Trophoblast cell (in vitro differentiated cells and primary cell): ENCODE measurements at regions not wholly inside any gene's neighbourhood (a gene's known extent, or its start where the extent isn't known, plus 50 kb on each side); places are given as distances from the start of the nearest gene placed in this dataset.
"Not testable (repeated sequence)": the region's sequence is repeated elsewhere in the genome, so short reads cannot be mapped to it uniquely, and the experiment has no call there.

ENCODE experiments used
- DNase-seq, 2 donors: peaks; one replicate each; pipeline ENCODE4 v3.0.0-alpha.2; 2016
- H2AFZ ChIP-seq: 2 replicates; pipeline ENCODE4 v1.6.1; 2013; ENCODE audit warnings: low read length, moderate library complexity, mild to moderate bottlenecking; ENCODE audit not compliant: insufficient read depth, poor library complexity
- H2AK5ac ChIP-seq: 2 replicates; pipeline ENCODE4 v1.6.1; 2013; ENCODE audit warnings: mild to moderate bottlenecking, low read length
- H2BK120ac ChIP-seq: 2 replicates; pipeline ENCODE4 v1.6.1; 2013; ENCODE audit warnings: low read length, mild to moderate bottlenecking, moderate library complexity; ENCODE audit not compliant: insufficient read depth, poor library complexity
- H2BK12ac ChIP-seq: 2 replicates; pipeline ENCODE4 v1.6.1; 2013; ENCODE audit warnings: mild to moderate bottlenecking, low read length, moderate library complexity
- H2BK5ac ChIP-seq: 2 replicates; pipeline ENCODE4 v1.6.1; 2013; ENCODE audit warnings: low read length, low read depth, moderate library complexity, mild to moderate bottlenecking; ENCODE audit not compliant: poor library complexity
- H3K14ac ChIP-seq: 2 replicates; pipeline ENCODE4 v1.6.1; 2013; ENCODE audit warnings: mild to moderate bottlenecking, low read length
- H3K18ac ChIP-seq: 2 replicates; pipeline ENCODE4 v1.6.1; 2013; ENCODE audit warnings: mild to moderate bottlenecking, low read length
- H3K23ac ChIP-seq: 2 replicates; pipeline ENCODE4 v1.6.1; 2013; ENCODE audit warnings: low read length
- H3K27ac ChIP-seq: 2 replicates; pipeline ENCODE4 v1.5.1; 2013; ENCODE audit warnings: low read depth, mild to moderate bottlenecking, inconsistent platforms, low read length, moderate library complexity
- H3K27me3 ChIP-seq: 2 replicates; pipeline ENCODE4 v1.6.1; 2013; ENCODE audit warnings: inconsistent platforms, mild to moderate bottlenecking, low read length, moderate library complexity; ENCODE audit not compliant: insufficient read depth
- H3K36me3 ChIP-seq, 2 experiments: 1 replicate in 1 of 2; 2 replicates in 1 of 2; pipeline ENCODE4 v1.6.1; 2013; ENCODE audit warnings: low read length in 2 of 2, mild to moderate bottlenecking in 2 of 2, moderate library complexity in 1 of 2; ENCODE audit not compliant: insufficient read depth in 2 of 2, control insufficient read depth in 1 of 2
- H3K4ac ChIP-seq: 2 replicates; pipeline ENCODE4 v1.6.1; 2013; ENCODE audit warnings: low read depth, mild to moderate bottlenecking, low read length, moderate library complexity
- H3K4me1 ChIP-seq, 2 experiments: 1 replicate in 1 of 2; 2 replicates in 1 of 2; pipeline ENCODE4 v1.6.1; 2013; ENCODE audit warnings: low read length in 2 of 2, mild to moderate bottlenecking in 2 of 2, moderate library complexity in 1 of 2; ENCODE audit not compliant: insufficient read depth in 2 of 2, control insufficient read depth in 1 of 2
- H3K4me2 ChIP-seq: 2 replicates; pipeline ENCODE4 v1.6.1; 2013; ENCODE audit warnings: inconsistent platforms, mild to moderate bottlenecking, low read length, moderate library complexity
- H3K4me3 ChIP-seq: 2 replicates; pipeline ENCODE4 v1.5.1; 2013; ENCODE audit warnings: mild to moderate bottlenecking, low read depth, low read length, inconsistent platforms
- H3K79me1 ChIP-seq: one replicate; pipeline ENCODE4 v1.6.1; 2013; ENCODE audit warnings: low read length
- H3K79me2 ChIP-seq: 2 replicates; pipeline ENCODE4 v1.6.1; 2013; ENCODE audit warnings: low read length, mild to moderate bottlenecking; ENCODE audit not compliant: control insufficient read depth, insufficient read depth, poor library complexity
- H3K9ac ChIP-seq: 2 replicates; pipeline ENCODE4 v1.6.1; 2013; ENCODE audit warnings: mild to moderate bottlenecking, low read length
- H3K9me3 ChIP-seq: 2 replicates; pipeline ENCODE4 v1.6.1; 2013; ENCODE audit warnings: low read depth, mild to moderate bottlenecking, control low read depth, inconsistent platforms, low read length; ENCODE audit not compliant: insufficient read depth
- H4K12ac ChIP-seq: 2 replicates; pipeline ENCODE4 v1.6.1; 2013; ENCODE audit warnings: low read depth, mild to moderate bottlenecking, low read length, moderate library complexity
- H4K8ac ChIP-seq: 2 replicates; pipeline ENCODE4 v1.6.1; 2013; ENCODE audit warnings: low read depth, mild to moderate bottlenecking, low read length, moderate library complexity
- H4K91ac ChIP-seq: one replicate; pipeline ENCODE4 v1.6.1; 2013; ENCODE audit warnings: low read depth, mild to moderate bottlenecking, low read length, moderate library complexity
- WGBS: extraction: QIAGEN DNeasy Blood & Tissue Kit; methylation state at CpG from one replicate; pipeline ENCODE4 v1.1.7; 2013; ENCODE audit warnings: missing lambda C conversion rate; ENCODE audit not compliant: insufficient read length, insufficient coverage; ENCODE audit errors: extremely low coverage; 5-methylcytosine and 5-hydroxymethylcytosine counted together

- WGBS = no CpG with 5 or more reads among the region's 2 CpGs
- not testable (repeated sequence) for H3K27ac ChIP-seq, H3K23ac ChIP-seq, H3K4me1 ChIP-seq, H2BK12ac ChIP-seq, H2BK5ac ChIP-seq, H3K18ac ChIP-seq, DNase-seq, H3K79me1 ChIP-seq, H4K12ac ChIP-seq, H2AK5ac ChIP-seq, H3K4ac ChIP-seq, H3K4me2 ChIP-seq, H3K14ac ChIP-seq, H4K8ac ChIP-seq, H4K91ac ChIP-seq, H3K79me2 ChIP-seq, H3K4me3 ChIP-seq, H3K36me3 ChIP-seq, H3K9me3 ChIP-seq, H3K9ac ChIP-seq, H3K27me3 ChIP-seq, H2BK120ac ChIP-seq, H2AFZ ChIP-seq
Measured at GRCh38 chr5:21521157-21521556, 1332.0 kb downstream of the CDH12 start.

- H2BK5ac ChIP-seq, H4K91ac ChIP-seq: not testable (repeated sequence)
Measured at GRCh38 chr5:21496926-21497325, 1356.2 kb downstream of the CDH12 start.

GRCh38 chr5:21496056-21496455 is 1357.1 kb downstream of the CDH12 start:
- not testable (repeated sequence) for H2BK5ac ChIP-seq, H2BK120ac ChIP-seq, H3K9ac ChIP-seq, H3K9me3 ChIP-seq, H4K91ac ChIP-seq, H3K23ac ChIP-seq, H3K79me1 ChIP-seq, H3K36me3 ChIP-seq, H3K27ac ChIP-seq, H4K12ac ChIP-seq, H3K18ac ChIP-seq, H3K14ac ChIP-seq, H4K8ac ChIP-seq, H3K79me2 ChIP-seq, H3K27me3 ChIP-seq, H2AFZ ChIP-seq, H2BK12ac ChIP-seq, H3K4me1 ChIP-seq, H3K4me3 ChIP-seq, DNase-seq, H3K4ac ChIP-seq, H2AK5ac ChIP-seq, H3K4me2 ChIP-seq
- WGBS = no CpG with 5 or more reads among the region's 8 CpGs

More at GRCh38 chr5:21496926-21497325, 1356.2 kb downstream of the CDH12 start:
- not testable (repeated sequence) for H3K4ac ChIP-seq, H2AFZ ChIP-seq, H3K36me3 ChIP-seq, H3K27ac ChIP-seq, H3K9ac ChIP-seq, H3K27me3 ChIP-seq, H3K4me2 ChIP-seq, DNase-seq, H3K14ac ChIP-seq, H3K4me3 ChIP-seq, H3K4me1 ChIP-seq, H4K12ac ChIP-seq, H3K18ac ChIP-seq, H3K9me3 ChIP-seq, H2BK12ac ChIP-seq, H2AK5ac ChIP-seq, H3K79me2 ChIP-seq, H4K8ac ChIP-seq, H3K23ac ChIP-seq, H2BK120ac ChIP-seq, H3K79me1 ChIP-seq
- WGBS = no CpG with 5 or more reads among the region's 11 CpGs

- H3K27ac ChIP-seq, H3K79me1 ChIP-seq, H4K12ac ChIP-seq, H2BK12ac ChIP-seq, H3K4me3 ChIP-seq, H4K91ac ChIP-seq, H3K4me2 ChIP-seq, H2BK5ac ChIP-seq, H3K27me3 ChIP-seq, H2AK5ac ChIP-seq, H3K4me1 ChIP-seq, H4K8ac ChIP-seq, H3K18ac ChIP-seq, H3K23ac ChIP-seq, H3K14ac ChIP-seq, H3K4ac ChIP-seq, H2AFZ ChIP-seq, H3K9me3 ChIP-seq, H3K9ac ChIP-seq, H3K36me3 ChIP-seq, H2BK120ac ChIP-seq, H3K79me2 ChIP-seq: not testable (repeated sequence)
- DNase-seq = peak; percentile 0 to 4
- WGBS = no CpG with 5 or more reads among the region's 6 CpGs
Measured at GRCh38 chr5:21495235-21495634, 1357.9 kb downstream of the CDH12 start.
